Adrenal gland (tissue), 9 donors: ENCODE measurements at regions not wholly inside any gene's neighbourhood (a gene's known extent, or its start where the extent isn't known, plus 50 kb on each side); places are given as distances from the start of the nearest gene placed in this dataset.
A peak's percentile ranks its signal among the peaks of the same experiment; 100 is the strongest.

ENCODE experiments used
- DNase-seq, 7 donors: peaks; one replicate each; pipeline ENCODE4 v3.0.0-alpha.2; 2019 to 2020
- H3K27ac ChIP-seq, 5 donors: fragments of 200-600 bp; sonication (generic) in 4 of 5; 1 replicate in 3 of 5; 2 replicates in 2 of 5; pipeline versions ENCODE4 v1.5.1 to v1.8.0; 2016 to 2020; ENCODE audit warnings: mild to moderate bottlenecking in 1 of 5
- H3K27me3 ChIP-seq: fragments of 200-600 bp; 2 replicates; pipeline ENCODE4 v1.8.0; 2021
- H3K36me3 ChIP-seq, 2 donors: fragments of 200-600 bp; replicated peaks in 1 of 2; 1 replicate in 1 of 2; 2 replicates in 1 of 2; pipeline versions ENCODE4 v1.5.1 to v1.8.0; 2018 to 2022
- H3K4me1 ChIP-seq, 2 donors: fragments of 200-600 bp; replicated peaks in 1 of 2; 1 replicate in 1 of 2; 2 replicates in 1 of 2; pipeline versions ENCODE4 v1.5.1 to v1.8.0; 2018 to 2021
- H3K4me3 ChIP-seq, 4 donors: fragments of 200-600 bp; sonication (generic) in 3 of 4; one replicate each; pipeline ENCODE4 v1.5.1; 2016 to 2018
- H3K9me3 ChIP-seq, 3 donors: fragments of 200-600 bp; sonication (generic) in 1 of 3; replicated peaks in 1 of 3; 1 replicate in 2 of 3; 2 replicates in 1 of 3; pipeline versions ENCODE4 v1.5.1 to v1.8.0; 2016 to 2021
- POLR2A ChIP-seq, 2 donors: fragments of 450-650 bp; IDR thresholded peaks; one replicate each; pipeline ENCODE4 v1.6.1; 2017; ENCODE audit warnings: antibody characterized with exemption in 2 of 2, mild to moderate bottlenecking in 2 of 2, moderate library complexity in 1 of 2
- WGBS, 4 donors: extraction: QIAGEN DNeasy Blood & Tissue Kit in 2 of 4; methylation state at CpG; one replicate each; pipeline versions ENCODE4 v1.1.5 to v1.1.7; 2013 to 2017; 5-methylcytosine and 5-hydroxymethylcytosine counted together
- intact Hi-C, 2 donors: fragments of 100-400 bp; cut with DNase I; formaldehyde crosslinking; loops; one replicate each; pipeline versions ENCODE4 v1.14.1 to v1.15.0; 2022 to 2023
- TF ChIP-seq, protein P1 (sequence below), 6 experiments: fragments of 450-650 bp in 4 of 6; fragments of 200-600 bp in 2 of 6; sonication (generic) in 1 of 6; IDR thresholded peaks; 1 replicate in 5 of 6; 2 replicates in 1 of 6; pipeline versions ENCODE4 v1.5.1 to v1.8.0; 2016 to 2021; ENCODE audit warnings: antibody characterized with exemption in 6 of 6, mild to moderate bottlenecking in 2 of 6, moderate library complexity in 1 of 6
- donor health status: healthy with polysubstance abuse.
- donor health status: Bipolar disorder and iron deficiency.
- donor health status: DM: yes; HTN: yes; CAD: no.
- donor health status: DM: no; HTN: no; CAD: no.
- donor health status: DM: no; HTN: no; CAD: no.

DNA sequence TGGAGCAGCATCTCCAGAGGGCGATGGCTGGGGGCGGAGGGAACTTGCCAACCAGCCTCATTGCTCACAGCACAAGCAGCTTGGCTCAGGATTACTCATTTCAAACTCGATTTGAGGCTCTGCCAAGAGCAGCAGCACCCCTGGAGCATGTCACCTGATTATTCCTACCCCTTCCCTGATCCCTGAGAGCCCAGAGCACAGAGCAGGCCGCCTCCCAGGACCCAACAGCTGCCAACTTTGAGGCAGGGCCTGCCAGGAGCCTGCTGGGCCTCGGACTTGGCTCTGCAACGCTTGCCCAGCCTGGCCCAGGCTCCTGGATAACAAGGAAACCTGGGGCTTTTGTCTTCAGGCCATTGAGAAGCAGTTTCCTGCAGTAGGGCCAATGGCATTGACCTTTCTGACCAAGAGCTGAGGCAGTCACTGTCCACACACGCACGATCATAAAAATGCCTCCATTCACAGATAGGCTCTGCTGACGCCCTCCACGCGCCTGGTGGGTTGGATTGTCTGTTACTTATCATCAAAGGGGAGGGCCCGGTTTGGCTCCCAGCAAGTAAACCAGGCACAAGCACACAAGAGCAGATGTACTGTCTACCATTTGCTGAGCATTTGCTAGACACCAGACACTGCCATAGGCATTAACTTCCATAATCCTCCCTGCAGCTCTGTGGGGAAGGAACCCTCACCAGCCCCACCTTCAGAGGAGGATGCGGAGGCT lies 406.6 kb upstream of the EEF2KMT start:
- WGBS, 4 donors: 49 to 60% (median 55%) methylated on average over 5 to 13 of the region's 13 CpGs
- intact Hi-C loops: no loop called here
- TF ChIP-seq, protein P1, sequence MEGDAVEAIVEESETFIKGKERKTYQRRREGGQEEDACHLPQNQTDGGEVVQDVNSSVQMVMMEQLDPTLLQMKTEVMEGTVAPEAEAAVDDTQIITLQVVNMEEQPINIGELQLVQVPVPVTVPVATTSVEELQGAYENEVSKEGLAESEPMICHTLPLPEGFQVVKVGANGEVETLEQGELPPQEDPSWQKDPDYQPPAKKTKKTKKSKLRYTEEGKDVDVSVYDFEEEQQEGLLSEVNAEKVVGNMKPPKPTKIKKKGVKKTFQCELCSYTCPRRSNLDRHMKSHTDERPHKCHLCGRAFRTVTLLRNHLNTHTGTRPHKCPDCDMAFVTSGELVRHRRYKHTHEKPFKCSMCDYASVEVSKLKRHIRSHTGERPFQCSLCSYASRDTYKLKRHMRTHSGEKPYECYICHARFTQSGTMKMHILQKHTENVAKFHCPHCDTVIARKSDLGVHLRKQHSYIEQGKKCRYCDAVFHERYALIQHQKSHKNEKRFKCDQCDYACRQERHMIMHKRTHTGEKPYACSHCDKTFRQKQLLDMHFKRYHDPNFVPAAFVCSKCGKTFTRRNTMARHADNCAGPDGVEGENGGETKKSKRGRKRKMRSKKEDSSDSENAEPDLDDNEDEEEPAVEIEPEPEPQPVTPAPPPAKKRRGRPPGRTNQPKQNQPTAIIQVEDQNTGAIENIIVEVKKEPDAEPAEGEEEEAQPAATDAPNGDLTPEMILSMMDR (IDR thresholded peaks at IDR 0.05): no peak
- TF ChIP-seq POLR2A (IDR thresholded peaks at IDR 0.05): no peak
- Histone ChIP-seq H3K4me1 (no peaks in the 10 kb centered on the region), H3K27ac (no peak overlapping the region), H3K4me3 (no peak overlapping the region), H3K36me3 (no peaks in the 10 kb centered on the region), H3K27me3 (no peaks in the 10 kb centered on the region), H3K9me3 (no peaks in the 10 kb centered on the region)
- DNase-seq: peak in 1 of 7 donors; percentile 63

DNA sequence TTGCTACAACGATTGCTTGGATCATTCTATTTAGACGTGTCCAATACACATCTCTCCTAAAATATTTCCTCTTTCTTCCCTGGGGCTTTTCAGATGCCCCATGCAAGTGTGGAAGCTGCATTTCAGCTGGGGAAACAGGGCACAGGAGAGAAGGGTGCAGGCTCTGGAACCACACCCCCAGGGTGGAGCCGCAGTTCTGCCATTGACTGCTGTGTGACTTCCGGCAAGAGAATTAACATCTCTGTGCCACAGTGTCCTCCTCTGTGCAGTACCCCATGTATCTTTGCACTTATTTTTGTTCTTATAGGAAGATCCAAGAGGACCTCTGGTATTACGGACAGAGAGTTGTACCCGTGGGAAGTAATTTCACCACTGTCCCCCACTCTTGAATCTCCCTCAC lies 405.3 kb upstream of the EEF2KMT start:
- no peak for TF ChIP-seq POLR2A (IDR thresholded peaks at IDR 0.05)
- TF ChIP-seq, protein P1 (IDR thresholded peaks at IDR 0.05): no peak
- no peak overlapping the region for H3K4me3 ChIP-seq
- no peak for DNase-seq
- no peaks in the 10 kb centered on the region for H3K27me3 ChIP-seq
- intact Hi-C loops: no loop called here
- no peaks in the 10 kb centered on the region for H3K4me1 ChIP-seq
- no peaks in the 10 kb centered on the region for H3K36me3 ChIP-seq
- H3K27ac ChIP-seq: no peak overlapping the region
- no peaks in the 10 kb centered on the region for H3K9me3 ChIP-seq
- WGBS, 4 donors: 63 to 69% (median 67%) methylated on average over 6 of the region's 6 CpGs

DNA sequence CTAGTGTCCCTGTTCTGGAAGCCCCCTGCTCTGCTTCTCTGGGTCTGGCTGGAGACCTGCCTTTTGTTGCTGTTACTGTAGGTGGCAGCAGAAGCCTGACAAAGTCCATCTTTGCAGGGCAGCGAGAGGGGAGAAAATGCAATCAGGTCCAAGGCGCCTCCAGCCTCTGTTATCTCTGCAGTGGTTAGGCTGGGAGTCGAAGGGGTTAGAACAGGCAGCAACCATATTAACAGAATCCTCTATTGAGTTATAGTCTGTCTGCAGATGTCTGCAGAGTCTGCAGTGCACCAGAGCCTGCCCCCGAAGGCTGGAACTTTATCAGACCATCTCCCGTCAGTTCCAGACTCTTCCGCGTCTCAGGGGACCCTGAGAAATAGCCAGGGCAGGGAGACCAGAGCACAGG lies 404.9 kb upstream of the EEF2KMT start:
- no peaks in the 10 kb centered on the region for H3K4me1 ChIP-seq
- peak in 2 of 7 donors; percentile 29 to 78 for DNase-seq
- H3K4me3 ChIP-seq: no peak overlapping the region
- WGBS, 4 donors: 12 to 24% (median 18%) methylated on average over 4 to 7 of the region's 7 CpGs
- no peaks in the 10 kb centered on the region for H3K27me3 ChIP-seq
- no peak for TF ChIP-seq POLR2A (IDR thresholded peaks at IDR 0.05)
- TF ChIP-seq, protein P1 (IDR thresholded peaks at IDR 0.05): peak in 3 of 6 experiments; percentile 30 to 40 (median 36)
- no peak overlapping the region for H3K27ac ChIP-seq
- H3K9me3 ChIP-seq: no peaks in the 10 kb centered on the region
- H3K36me3 ChIP-seq: no peaks in the 10 kb centered on the region
- intact Hi-C loops: no loop called here

DNA sequence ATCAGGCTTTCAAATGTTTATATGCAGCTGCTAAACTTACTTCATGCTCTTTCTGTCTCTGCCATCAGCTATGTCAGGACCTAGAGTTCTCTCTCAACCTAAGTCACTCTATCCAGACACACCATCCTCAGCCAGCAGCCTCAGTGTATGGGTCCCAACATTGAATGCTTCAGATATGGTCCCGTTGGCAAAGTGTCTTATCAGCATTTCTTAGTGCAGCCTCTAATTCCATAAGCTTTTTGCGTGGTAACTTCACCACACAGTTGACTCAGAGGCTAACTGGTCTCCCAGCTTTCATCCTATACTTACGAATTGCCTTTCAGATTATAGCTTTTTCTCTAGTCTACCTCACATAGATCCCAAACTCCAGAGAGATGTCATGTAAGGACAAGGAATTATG lies 402.9 kb upstream of the EEF2KMT start:
- Histone ChIP-seq H3K9me3 (no peaks in the 10 kb centered on the region), H3K4me1 (no peaks in the 10 kb centered on the region), H3K27ac (no peak overlapping the region), H3K36me3 (no peaks in the 10 kb centered on the region), H3K27me3 (no peaks in the 10 kb centered on the region), H3K4me3 (no peak overlapping the region)
- intact Hi-C loops: no loop called here
- no peak for DNase-seq
- no peak for TF ChIP-seq POLR2A (IDR thresholded peaks at IDR 0.05)
- TF ChIP-seq, protein P1 (IDR thresholded peaks at IDR 0.05): no peak
- 47 to 73% (median 71%) methylated on average over 3 of the region's 3 CpGs for WGBS, 4 donors
